ENCODE measurements at regions not wholly inside any gene's neighbourhood (a gene's known extent, or its start where the extent isn't known, plus 50 kb on each side); places are given as distances from the start of the nearest gene placed in this dataset.

GRCh38 chr12:124381456-124382296 lies 86.8 kb downstream of the RFLNA start:
- no peaks in the 10 kb centered on the region for H3K27me3 ChIP-seq (ENCODE audit: control insufficient read depth, insufficient read depth, low read length)
- H3K9me3 ChIP-seq (ENCODE audit: control insufficient read depth, insufficient read depth, low read depth, low read length): no peaks in the 10 kb centered on the region
- peak overlapping the region; percentile 91 for H3K27ac ChIP-seq (ENCODE audit: insufficient read depth, low read length)
- H3K4me3 ChIP-seq (replicated peaks in 1 of 4; ENCODE audit: control extremely low read depth in 1 of 4, insufficient read depth in 1 of 4, low read depth in 3 of 4, low read length in 4 of 4): no peak overlapping the region
- DNase-seq (ENCODE audit: low read depth in 2 of 2): peak; percentile 71 to 84
- peak overlapping the region; percentile 20 for H3K4me2 ChIP-seq (ENCODE audit: extremely low read depth, insufficient read depth, low read length)
- H3K4me1 ChIP-seq (ENCODE audit: control insufficient read depth, extremely low read depth, insufficient read depth, low read length): peaks cover 54% of the 10 kb centered on the region
- H3K79me2 ChIP-seq (ENCODE audit: control insufficient read depth, insufficient read depth, low read length): peaks cover 56% of the 10 kb centered on the region
- H4K20me1 ChIP-seq (ENCODE audit: control insufficient read depth, extremely low read depth, insufficient read depth, low read length): no peaks in the 10 kb centered on the region
- no peak for TF ChIP-seq EZH2 (IDR thresholded peaks at IDR 0.05; ENCODE audit: low read length, missing control alignments)
- TF ChIP-seq, protein P1, sequence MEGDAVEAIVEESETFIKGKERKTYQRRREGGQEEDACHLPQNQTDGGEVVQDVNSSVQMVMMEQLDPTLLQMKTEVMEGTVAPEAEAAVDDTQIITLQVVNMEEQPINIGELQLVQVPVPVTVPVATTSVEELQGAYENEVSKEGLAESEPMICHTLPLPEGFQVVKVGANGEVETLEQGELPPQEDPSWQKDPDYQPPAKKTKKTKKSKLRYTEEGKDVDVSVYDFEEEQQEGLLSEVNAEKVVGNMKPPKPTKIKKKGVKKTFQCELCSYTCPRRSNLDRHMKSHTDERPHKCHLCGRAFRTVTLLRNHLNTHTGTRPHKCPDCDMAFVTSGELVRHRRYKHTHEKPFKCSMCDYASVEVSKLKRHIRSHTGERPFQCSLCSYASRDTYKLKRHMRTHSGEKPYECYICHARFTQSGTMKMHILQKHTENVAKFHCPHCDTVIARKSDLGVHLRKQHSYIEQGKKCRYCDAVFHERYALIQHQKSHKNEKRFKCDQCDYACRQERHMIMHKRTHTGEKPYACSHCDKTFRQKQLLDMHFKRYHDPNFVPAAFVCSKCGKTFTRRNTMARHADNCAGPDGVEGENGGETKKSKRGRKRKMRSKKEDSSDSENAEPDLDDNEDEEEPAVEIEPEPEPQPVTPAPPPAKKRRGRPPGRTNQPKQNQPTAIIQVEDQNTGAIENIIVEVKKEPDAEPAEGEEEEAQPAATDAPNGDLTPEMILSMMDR (conservative IDR thresholded peaks at IDR 0.05 in 1 of 2, IDR thresholded peaks at IDR 0.05 in 1 of 2; ENCODE audit: low read depth in 1 of 2, low read length in 2 of 2): no peak
- no peak overlapping the region for H2AFZ ChIP-seq (ENCODE audit: low read length)
- peak overlapping the region; percentile 41 for H3K9ac ChIP-seq (ENCODE audit: insufficient read depth, low read length)
- H3K36me3 ChIP-seq (ENCODE audit: control insufficient read depth, insufficient read depth, low read length): peaks cover 35% of the 10 kb centered on the region

- Histone ChIP-seq H4K20me1 (ENCODE audit: control insufficient read depth, extremely low read depth, insufficient read depth, low read length) (no peaks in the 10 kb centered on the region), H3K4me1 (ENCODE audit: control insufficient read depth, extremely low read depth, insufficient read depth, low read length) (peaks cover 49% of the 10 kb centered on the region), H3K4me3 (replicated peaks in 1 of 4; ENCODE audit: control extremely low read depth in 1 of 4, insufficient read depth in 1 of 4, low read depth in 3 of 4, low read length in 4 of 4) (no peak overlapping the region), H3K27ac (ENCODE audit: insufficient read depth, low read length) (peak overlapping the region; percentile 91), H3K4me2 (ENCODE audit: extremely low read depth, insufficient read depth, low read length) (peak overlapping the region; percentile 70), H3K27me3 (ENCODE audit: control insufficient read depth, insufficient read depth, low read length) (no peaks in the 10 kb centered on the region), H3K9me3 (ENCODE audit: control insufficient read depth, insufficient read depth, low read depth, low read length) (no peaks in the 10 kb centered on the region), H3K79me2 (ENCODE audit: control insufficient read depth, insufficient read depth, low read length) (peaks cover 48% of the 10 kb centered on the region), H2AFZ (ENCODE audit: low read length) (no peak overlapping the region), H3K9ac (ENCODE audit: insufficient read depth, low read length) (peak overlapping the region; percentile 72), H3K36me3 (ENCODE audit: control insufficient read depth, insufficient read depth, low read length) (peaks cover 34% of the 10 kb centered on the region)
- no peak for DNase-seq (ENCODE audit: low read depth in 2 of 2)
- no peak for TF ChIP-seq EZH2 (IDR thresholded peaks at IDR 0.05; ENCODE audit: low read length, missing control alignments)
Observed at GRCh38 chr12:124380796-124381455, 86.0 kb downstream of the RFLNA start.

DNA sequence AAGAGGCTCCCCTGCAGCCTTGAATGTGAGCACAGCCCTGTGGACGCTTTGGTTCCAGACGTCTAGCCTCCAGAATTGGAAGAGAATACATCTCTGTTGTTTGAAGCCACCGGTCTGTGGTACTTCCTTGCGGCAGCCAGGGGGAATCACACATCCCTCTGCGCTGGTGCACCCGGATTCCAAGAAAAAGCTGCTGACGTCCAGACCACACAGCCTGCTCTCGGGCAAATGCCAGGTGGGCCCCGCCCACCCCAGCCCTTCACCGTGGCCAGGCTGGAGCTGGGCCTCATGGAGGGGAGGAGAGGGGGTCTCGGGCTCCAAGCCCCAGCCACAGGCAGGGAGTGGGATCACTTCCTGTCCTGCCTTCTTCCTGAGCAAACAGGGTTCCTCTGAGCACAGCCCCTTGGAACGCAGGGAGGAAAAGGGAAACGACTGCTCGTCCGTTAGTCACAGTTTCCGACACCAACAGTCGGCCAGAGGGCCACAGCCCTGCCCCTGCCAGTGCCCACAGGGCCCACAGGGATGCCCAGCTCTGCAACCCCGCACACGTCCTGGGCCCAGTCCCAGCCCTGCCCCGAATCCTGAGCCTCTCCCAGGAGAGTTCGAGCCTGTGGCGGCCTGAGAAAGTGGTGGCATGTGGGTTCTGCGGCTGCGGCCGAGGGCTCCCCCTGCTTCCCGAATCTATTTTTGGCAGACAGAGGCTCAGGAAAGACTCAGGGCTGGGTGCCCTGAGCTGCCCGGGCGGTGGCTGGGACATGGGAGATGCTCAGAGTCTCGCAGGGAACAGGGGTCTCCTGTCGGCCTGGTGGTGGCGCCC lies 85.3 kb downstream of the RFLNA start:
- Histone ChIP-seq H3K79me2 (ENCODE audit: control insufficient read depth, insufficient read depth, low read length) (peaks cover 43% of the 10 kb centered on the region), H3K9me3 (ENCODE audit: control insufficient read depth, insufficient read depth, low read depth, low read length) (no peaks in the 10 kb centered on the region), H2AFZ (ENCODE audit: low read length) (no peak overlapping the region), H3K36me3 (ENCODE audit: control insufficient read depth, insufficient read depth, low read length) (peaks cover 34% of the 10 kb centered on the region), H3K4me2 (ENCODE audit: extremely low read depth, insufficient read depth, low read length) (peak overlapping the region; percentile 70), H3K4me3 (replicated peaks in 1 of 4; ENCODE audit: control extremely low read depth in 1 of 4, insufficient read depth in 1 of 4, low read depth in 3 of 4, low read length in 4 of 4) (no peak overlapping the region), H3K4me1 (ENCODE audit: control insufficient read depth, extremely low read depth, insufficient read depth, low read length) (peaks cover 41% of the 10 kb centered on the region), H3K9ac (ENCODE audit: insufficient read depth, low read length) (peak overlapping the region; percentile 72), H4K20me1 (ENCODE audit: control insufficient read depth, extremely low read depth, insufficient read depth, low read length) (no peaks in the 10 kb centered on the region), H3K27me3 (ENCODE audit: control insufficient read depth, insufficient read depth, low read length) (no peaks in the 10 kb centered on the region), H3K27ac (ENCODE audit: insufficient read depth, low read length) (peak overlapping the region; percentile 91)
- DNase-seq (ENCODE audit: low read depth in 2 of 2): peak; percentile 89 to 94
- TF ChIP-seq, protein P1 (conservative IDR thresholded peaks at IDR 0.05 in 1 of 2, IDR thresholded peaks at IDR 0.05 in 1 of 2; ENCODE audit: low read depth in 1 of 2, low read length in 2 of 2): peak; percentile 56 to 71
- TF ChIP-seq EZH2 (IDR thresholded peaks at IDR 0.05; ENCODE audit: low read length, missing control alignments): no peak

All from fibroblast of lung (primary cell).